H9 (cell line): ENCODE measurements at regions not wholly inside any gene's neighbourhood (a gene's known extent, or its start where the extent isn't known, plus 50 kb on each side); places are given as distances from the start of the nearest gene placed in this dataset.

Experiments
- DNase-seq: peaks from one replicate; pipeline ENCODE4 v3.0.0-alpha.2; 2017
- H2AFZ ChIP-seq: one replicate; pipeline ENCODE4 v1.6.1; 2013; ENCODE audit warnings: mild to moderate bottlenecking, low read length, control low read depth, moderate library complexity
- H2AK5ac ChIP-seq: 2 replicates; pipeline ENCODE4 v1.6.1; 2013; ENCODE audit warnings: low read length, control low read depth, mixed read lengths; ENCODE audit not compliant: insufficient read length
- H2BK120ac ChIP-seq: one replicate; pipeline ENCODE4 v1.6.1; 2013; ENCODE audit warnings: low read depth, mild to moderate bottlenecking, low read length, control low read depth, inconsistent platforms; ENCODE audit not compliant: poor library complexity, severe bottlenecking
- H2BK12ac ChIP-seq: 2 replicates; pipeline ENCODE4 v1.6.1; 2013; ENCODE audit warnings: low read length, control low read depth, mixed read lengths, low read depth; ENCODE audit not compliant: insufficient read length
- H2BK15ac ChIP-seq: 2 replicates; pipeline ENCODE4 v1.6.1; 2013; ENCODE audit warnings: low read depth, low read length, control low read depth
- H2BK20ac ChIP-seq: one replicate; pipeline ENCODE4 v1.6.1; 2013; ENCODE audit warnings: low read depth, mild to moderate bottlenecking, low read length, control low read depth, inconsistent platforms; ENCODE audit not compliant: poor library complexity, severe bottlenecking
- H2BK5ac ChIP-seq: 2 replicates; pipeline ENCODE4 v1.6.1; 2013; ENCODE audit warnings: low read length, control low read depth, mixed read lengths; ENCODE audit not compliant: insufficient read length
- H3K14ac ChIP-seq: 2 replicates; pipeline ENCODE4 v1.6.1; 2013; ENCODE audit warnings: low read length, control low read depth; ENCODE audit not compliant: insufficient read depth
- H3K18ac ChIP-seq: 2 replicates; pipeline ENCODE4 v1.6.1; 2013; ENCODE audit warnings: low read depth, mild to moderate bottlenecking, mixed read lengths, low read length, control low read depth; ENCODE audit not compliant: insufficient read length
- H3K23ac ChIP-seq: 2 replicates; pipeline ENCODE4 v1.6.1; 2013; ENCODE audit warnings: low read length, control low read depth, mixed read lengths, low read depth; ENCODE audit not compliant: insufficient read length
- H3K23me2 ChIP-seq: 2 replicates; pipeline ENCODE4 v1.6.1; 2013; ENCODE audit warnings: low read depth, mild to moderate bottlenecking, mixed read lengths, low read length, control low read depth; ENCODE audit not compliant: insufficient read length, poor library complexity, severe bottlenecking
- H3K27ac ChIP-seq: 2 replicates; pipeline ENCODE4 v1.5.1; 2013; ENCODE audit warnings: low read length, control low read depth, mixed read lengths, low read depth; ENCODE audit not compliant: insufficient read length
- H3K27me3 ChIP-seq: 2 replicates; pipeline ENCODE4 v1.6.1; 2013; ENCODE audit warnings: low read length, control low read depth, inconsistent platforms; ENCODE audit not compliant: insufficient read depth
- H3K4ac ChIP-seq: 2 replicates; pipeline ENCODE4 v1.6.1; 2013; ENCODE audit warnings: low read depth, mild to moderate bottlenecking, control low read depth, inconsistent platforms, low read length, moderate library complexity
- H3K4me1 ChIP-seq: 2 replicates; pipeline ENCODE4 v1.6.1; 2013; ENCODE audit warnings: low read length, control low read depth, inconsistent platforms; ENCODE audit not compliant: insufficient read depth
- H3K4me2 ChIP-seq: 2 replicates; pipeline ENCODE4 v1.6.1; 2013; ENCODE audit warnings: low read length, control low read depth, mixed read lengths; ENCODE audit not compliant: insufficient read length, insufficient read depth
- H3K56ac ChIP-seq: 2 replicates; pipeline ENCODE4 v1.6.1; 2013; ENCODE audit warnings: low read depth, mild to moderate bottlenecking, mixed read lengths, low read length, control low read depth; ENCODE audit not compliant: insufficient read length
- H3K79me1 ChIP-seq: 2 replicates; pipeline ENCODE4 v1.6.1; 2013; ENCODE audit warnings: low read depth, mild to moderate bottlenecking, moderate library complexity, low read length, control low read depth, inconsistent platforms; ENCODE audit not compliant: insufficient read depth, poor library complexity, severe bottlenecking
- H3K79me2 ChIP-seq: 2 replicates; pipeline ENCODE4 v1.6.1; 2013; ENCODE audit warnings: low read length, control low read depth, inconsistent platforms; ENCODE audit not compliant: insufficient read depth
- H3K9ac ChIP-seq: 2 replicates; pipeline ENCODE4 v1.6.1; 2013; ENCODE audit warnings: low read length, control low read depth, mixed read lengths; ENCODE audit not compliant: insufficient read length; ENCODE audit errors: extremely low read depth
- H3K9me3 ChIP-seq: one replicate; pipeline ENCODE4 v1.6.1; 2013; ENCODE audit warnings: low read depth, low read length, inconsistent platforms; ENCODE audit not compliant: control insufficient read depth
- H3T11ph ChIP-seq: one replicate; pipeline ENCODE4 v1.6.1; 2013; ENCODE audit warnings: mild to moderate bottlenecking, low read length, control low read depth, inconsistent platforms
- H4K20me1 ChIP-seq: one replicate; pipeline ENCODE4 v1.6.1; 2013; ENCODE audit not compliant: control insufficient read depth, insufficient read length, insufficient read depth
- H4K5ac ChIP-seq: 2 replicates; pipeline ENCODE4 v1.6.1; 2013; ENCODE audit warnings: low read depth, mild to moderate bottlenecking, mixed read lengths, low read length, control low read depth; ENCODE audit not compliant: insufficient read length
- H4K8ac ChIP-seq: replicated peaks from 2 replicates; pipeline ENCODE4 v1.6.1; 2013; ENCODE audit warnings: low read length, control low read depth, mixed read lengths, low read depth; ENCODE audit not compliant: insufficient read length
- H4K91ac ChIP-seq: 2 replicates; pipeline ENCODE4 v1.6.1; 2013; ENCODE audit warnings: low read depth, mild to moderate bottlenecking, moderate library complexity, mixed read lengths, low read length, control low read depth; ENCODE audit not compliant: insufficient read length
- H3K27ac Mint-ChIP-seq, 3 experiments: 2 replicates in 2 of 3; 3 replicates in 1 of 3; pipeline ENCODE4 v1.8.0; 2020 to 2021; ENCODE audit warnings: mixed read lengths in 3 of 3, mild to moderate bottlenecking in 1 of 3, moderate library complexity in 1 of 3
- H3K27me3 Mint-ChIP-seq: 2 replicates; pipeline ENCODE4 v1.8.0; 2021; ENCODE audit warnings: low read depth, mild to moderate bottlenecking, moderate library complexity, mixed read lengths
- H3K36me3 Mint-ChIP-seq, 3 experiments: 2 replicates in 2 of 3; 3 replicates in 1 of 3; pipeline ENCODE4 v1.8.0; 2020 to 2021; ENCODE audit warnings: low read depth in 3 of 3, mixed read lengths in 3 of 3; ENCODE audit not compliant: insufficient read depth in 1 of 3
- H3K4me1 Mint-ChIP-seq, 2 experiments: 2 replicates each; pipeline ENCODE4 v1.8.0; 2020; ENCODE audit warnings: mixed read lengths in 2 of 2
- H3K4me3 Mint-ChIP-seq, 2 experiments: 2 replicates in 1 of 2; 3 replicates in 1 of 2; pipeline ENCODE4 v1.8.0; 2020 to 2021; ENCODE audit warnings: mild to moderate bottlenecking in 2 of 2, mixed read lengths in 2 of 2, moderate library complexity in 1 of 2
- H3K9me3 Mint-ChIP-seq, 2 experiments: 2 replicates in 1 of 2; 3 replicates in 1 of 2; pipeline ENCODE4 v1.8.0; 2020; ENCODE audit warnings: mild to moderate bottlenecking in 2 of 2, mixed read lengths in 2 of 2, moderate library complexity in 1 of 2
- CTCF ChIP-seq: fragments of 200-600 bp; sonication (generic); conservative IDR thresholded peaks from 3 replicates; pipeline ENCODE4 v1.8.0; 2021; ENCODE audit warnings: antibody characterized with exemption, mild to moderate bottlenecking
- WGBS: extraction: QIAGEN DNeasy Blood & Tissue Kit; methylation state at CpG from one replicate; pipeline ENCODE4 v1.1.7; 2013; ENCODE audit warnings: missing lambda C conversion rate, low lambda C conversion rate, mixed read lengths; ENCODE audit not compliant: insufficient read length; ENCODE audit errors: extremely low coverage; 5-methylcytosine and 5-hydroxymethylcytosine counted together

- Histone ChIP-seq H2AFZ (no peak overlapping the region), H3K4me2 (no peak overlapping the region), H3T11ph (no peak overlapping the region), H3K4me1 (no peaks in the 10 kb centered on the region), H4K8ac (no peak overlapping the region), H3K79me1 (no peaks in the 10 kb centered on the region), H2BK120ac (no peak overlapping the region), H3K18ac (no peak overlapping the region), H3K27ac (no peak overlapping the region), H3K14ac (no peak overlapping the region), H2BK12ac (no peak overlapping the region), H3K79me2 (no peaks in the 10 kb centered on the region), H3K27me3 (no peaks in the 10 kb centered on the region), H4K20me1 (no peaks in the 10 kb centered on the region), H3K23me2 (no peaks in the 10 kb centered on the region), H3K9me3 (no peaks in the 10 kb centered on the region), H2BK5ac (no peak overlapping the region), H3K9ac (no peak overlapping the region), H2BK15ac (no peak overlapping the region), H2AK5ac (no peak overlapping the region), H4K5ac (no peak overlapping the region), H2BK20ac (no peak overlapping the region), H3K23ac (no peak overlapping the region), H3K4ac (no peak overlapping the region), H4K91ac (no peak overlapping the region), H3K56ac (no peak overlapping the region)
- Mint-ChIP-seq H3K4me3 (no peak overlapping the region), H3K27me3 (no peaks in the 10 kb centered on the region), H3K4me1 (peaks cover 6 to 10% of the 10 kb centered on the region in 2 experiments), H3K9me3 (no peaks in the 10 kb centered on the region), H3K36me3 (no peaks in the 10 kb centered on the region), H3K27ac (no peak overlapping the region)
- DNase-seq = no peak
- no peak for TF ChIP-seq CTCF
- no CpG with 5 or more reads among the region's 2 CpGs for WGBS
These were observed 61.3 kb upstream of the ITGA4 start for GRCh38 chr2:181395851-181396250.
